ENCODE measurements at regions not wholly inside any gene's neighbourhood (a gene's known extent, or its start where the extent isn't known, plus 50 kb on each side); places are given as distances from the start of the nearest gene placed in this dataset.

GRCh38 chr18:30556112-30556511, 486.4 kb downstream of the DSC3 start (continued):
- TF ChIP-seq MLLT1 (IDR thresholded peaks at IDR 0.05) (no peak), HDAC6 (IDR thresholded peaks at IDR 0.05; ENCODE audit: unreplicated experiment) (no peak), RAD21 (IDR thresholded peaks at IDR 0.05; ENCODE audit: insufficient read depth, low read depth, low read length) (no peak), POU2F2 (IDR thresholded peaks at IDR 0.05; ENCODE audit: borderline replicate concordance, low read depth, low read length) (no peak), WRNIP1 (IDR thresholded peaks at IDR 0.05; ENCODE audit: borderline replicate concordance, low read depth, low read length) (no peak), CBX3 (IDR thresholded peaks at IDR 0.05; ENCODE audit: borderline replicate concordance, low read depth) (no peak), IKZF1 (conservative IDR thresholded peaks at IDR 0.05) (no peak)

GRCh38 chr18:30545393-30545792, 497.1 kb downstream of the DSC3 start:
- CTCF ChIA-PET, result interaction anchor here (0.7 kb wide), 1 partner anchor 25 kb away, joined by 3 read pairs; no protein-coding TSS in a partner anchor
- FAIRE-seq, result no peak
- RAD21 ChIA-PET (ENCODE audit: unreplicated experiment), result no interaction called here

More at GRCh38 chr18:30545393-30545792, 497.1 kb downstream of the DSC3 start:
- Histone ChIP-seq H3K79me2 (ENCODE audit: control insufficient read depth, insufficient read depth, low read length) (no peaks in the 10 kb centered on the region), H3K4me1 (ENCODE audit: control insufficient read depth, insufficient read depth, low read length) (no peaks in the 10 kb centered on the region), H3K9ac (ENCODE audit: control insufficient read depth, insufficient read depth, low read length) (no peak overlapping the region), H3K27ac (ENCODE audit: control insufficient read depth, insufficient read depth) (no peak overlapping the region), H3K36me3 (ENCODE audit: control insufficient read depth in 2 of 2, insufficient read depth in 2 of 2, low read length in 1 of 2) (no peaks in the 10 kb centered on the region), H2AFZ (ENCODE audit: control insufficient read depth, low read depth, low read length) (no peak overlapping the region), H4K20me1 (ENCODE audit: control insufficient read depth, insufficient read depth) (no peaks in the 10 kb centered on the region), H3K27me3 (replicated peaks in 1 of 2; ENCODE audit: control insufficient read depth in 2 of 2, insufficient read depth in 2 of 2, low read length in 1 of 2) (no peaks in the 10 kb centered on the region), H3K9me3 (replicated peaks; ENCODE audit: control insufficient read depth, insufficient read depth, low read length) (no peaks in the 10 kb centered on the region), H3K4me2 (ENCODE audit: control insufficient read depth, insufficient read depth) (no peak overlapping the region), H3K4me3 (no peak overlapping the region)
- intact Hi-C loops (cut with micrococcal nuclease; ENCODE audit: unreplicated experiment), result loop anchor here (5.0 kb wide), 1 partner anchor 103 kb away; no protein-coding TSS in a partner anchor
- ChIA-PET POLR2A (no interaction called here), SMC1A (ENCODE audit: uncharacterized antibody, unreplicated experiment) (no interaction called here)
- 26% methylated on average over 4 of the region's 4 CpGs for WGBS (ENCODE audit: insufficient coverage, insufficient replicate concordance, low lambda C conversion rate, missing lambda C conversion rate)
- in situ Hi-C loops (cut with MboI), result no loop called here
- BruUV-seq (replicated peaks), result no TSS peak
- ATAC-seq (no peak), DNase-seq (ENCODE audit: low read depth, low spot score) (no peak)
- no peak for TF ChIP-seq WRNIP1 (IDR thresholded peaks at IDR 0.05; ENCODE audit: borderline replicate concordance, low read depth, low read length)
